HG03571 (cell line): ENCODE measurements at regions not wholly inside any gene's neighbourhood (a gene's known extent, or its start where the extent isn't known, plus 50 kb on each side); places are given as distances from the start of the nearest gene placed in this dataset.

Source experiments
- ATAC-seq: cut with Tn5 transposase; IDR thresholded peaks from one replicate; pipeline ENCODE4 v1.9.1; 2021; ENCODE audit not compliant: unreplicated experiment

DNA sequence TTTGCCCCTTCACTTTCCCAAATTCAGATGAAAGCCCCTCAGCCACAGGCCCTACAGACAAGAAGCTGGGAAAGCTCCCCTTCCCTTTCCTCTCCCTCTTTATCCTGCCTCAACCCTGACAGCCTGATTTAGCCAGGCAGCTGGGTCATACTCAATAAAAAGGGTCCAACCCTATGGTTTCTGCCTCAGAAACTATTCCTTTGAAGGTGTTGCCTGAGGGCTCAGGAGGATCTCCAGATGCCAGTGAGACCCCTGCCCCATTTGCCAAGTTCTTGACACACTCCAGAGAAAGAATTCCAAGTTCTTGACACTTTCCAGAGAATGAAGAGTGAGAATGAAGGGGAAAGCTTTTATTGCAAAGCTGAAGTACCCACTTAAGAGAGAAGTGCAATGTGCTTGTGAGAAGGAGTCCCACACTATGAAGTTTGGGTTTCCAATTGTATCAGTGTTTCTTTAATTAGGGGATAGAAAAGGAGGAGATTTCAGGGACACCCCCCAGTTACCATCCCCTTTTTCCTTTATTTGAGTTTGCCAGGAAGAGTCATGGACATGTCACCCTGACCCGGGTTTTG lies 576.2 kb downstream of the METTL4 start:
- no peak for ATAC-seq

DNA sequence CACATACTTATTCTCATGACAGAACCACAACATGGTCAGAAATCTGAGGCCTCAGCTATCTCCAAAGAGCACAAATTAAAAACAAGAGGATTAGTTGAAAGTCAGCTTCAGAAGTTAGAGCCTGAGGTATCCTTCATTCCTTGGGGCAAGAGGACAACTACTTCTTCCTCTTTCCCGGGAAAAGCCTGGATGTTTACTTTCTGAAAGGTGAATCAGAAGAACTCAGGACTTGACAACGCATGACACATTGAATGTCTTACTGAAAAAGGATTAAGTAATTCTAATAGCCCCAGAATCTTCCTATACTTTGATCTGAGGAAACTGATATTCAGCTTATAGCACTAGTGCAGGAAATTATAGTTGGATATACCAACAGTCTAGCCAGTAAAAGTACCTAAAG lies 573.2 kb downstream of the METTL4 start:
- no peak for ATAC-seq

DNA sequence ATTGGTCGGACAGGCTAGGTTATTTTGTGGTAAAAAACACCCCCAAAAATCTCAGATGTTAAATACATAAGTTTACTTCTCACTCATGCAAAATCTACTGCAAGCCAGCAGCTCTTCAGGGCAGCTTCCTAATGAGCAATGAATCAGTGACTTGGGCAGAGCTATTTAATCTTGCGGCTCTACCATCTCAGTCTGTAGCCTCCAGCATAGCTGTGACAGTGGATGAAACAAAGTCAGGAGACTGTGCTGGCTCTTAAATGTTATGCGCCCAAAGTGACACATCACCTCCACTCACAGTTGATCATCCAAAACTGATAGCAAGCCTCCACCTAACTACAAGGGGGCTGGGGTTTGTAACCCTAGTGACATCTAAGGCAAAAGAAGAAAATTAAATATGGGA lies 571.9 kb downstream of the METTL4 start:
- no peak for ATAC-seq

DNA sequence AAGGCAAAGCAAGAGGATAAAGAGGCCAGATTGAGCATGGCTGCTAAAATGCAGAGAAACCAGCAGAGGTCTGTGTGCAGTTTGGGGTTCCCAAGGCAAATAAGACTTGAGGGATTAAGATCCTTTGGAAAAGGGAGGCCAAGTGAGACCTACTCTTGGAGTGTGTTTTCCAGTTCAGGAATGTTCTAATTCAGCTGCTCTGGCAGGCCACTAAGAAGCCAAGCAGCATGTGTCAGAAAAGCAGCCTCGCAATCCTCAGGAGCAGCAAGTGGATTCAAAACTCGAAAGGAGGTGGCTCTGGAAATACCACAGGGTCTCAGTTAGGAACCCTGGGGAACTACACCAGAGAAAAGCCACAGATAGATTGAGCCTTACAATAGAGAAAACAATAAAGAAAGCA lies 569.2 kb downstream of the METTL4 start:
- ATAC-seq, result no peak

DNA sequence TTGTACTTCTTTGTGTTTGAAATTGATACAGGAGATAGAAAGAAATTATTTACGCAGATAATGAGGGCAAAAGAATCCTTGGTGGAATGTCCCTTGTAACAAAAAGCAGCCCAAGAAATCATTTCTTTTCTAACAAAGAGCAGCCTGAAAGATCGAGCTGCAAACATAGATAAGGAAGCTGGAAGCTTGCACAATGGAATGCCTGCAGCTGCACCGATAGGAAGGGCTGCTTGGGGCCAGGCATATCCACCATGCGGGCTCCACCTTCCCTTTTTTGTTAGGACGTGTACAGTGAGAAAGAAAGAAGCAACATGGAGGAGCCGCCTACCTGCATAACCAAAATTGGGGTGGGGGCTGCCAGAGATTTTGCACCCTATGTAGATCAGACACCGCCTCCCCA lies 568.7 kb downstream of the METTL4 start:
- no peak for ATAC-seq

DNA sequence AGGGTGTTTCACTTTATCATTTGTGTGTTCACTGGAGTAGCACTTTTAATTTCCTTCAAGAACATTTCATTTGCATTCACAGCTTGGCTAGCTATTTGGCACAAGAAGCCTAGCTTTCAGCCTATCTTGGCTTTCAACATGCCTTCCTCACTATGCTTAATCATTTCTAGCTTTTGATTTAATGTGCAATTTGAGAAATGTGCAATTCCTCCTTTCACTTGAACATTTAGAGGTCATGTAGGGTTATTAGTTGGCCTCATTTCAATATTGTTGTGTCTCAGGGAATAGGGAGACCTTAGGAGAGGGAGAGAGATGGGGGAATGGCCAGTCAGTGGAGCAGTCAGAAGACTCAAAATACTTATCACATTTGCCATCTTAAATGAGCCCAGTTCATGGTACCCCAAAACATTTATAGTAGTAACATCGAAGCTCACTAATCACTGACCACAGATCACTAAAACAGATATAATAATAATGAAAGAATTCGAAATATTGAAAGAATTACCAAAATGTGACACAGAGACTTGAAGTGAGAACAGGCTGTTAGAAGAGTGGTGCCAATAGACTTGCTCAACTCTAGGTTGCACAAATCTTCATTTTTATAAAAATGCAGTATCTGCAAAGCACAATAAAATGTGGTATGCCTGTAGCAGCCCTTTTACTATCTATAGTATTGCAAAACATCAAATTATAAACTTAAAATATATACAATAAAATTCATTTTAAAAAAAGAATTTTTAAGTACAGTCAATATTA lies 561.2 kb downstream of the METTL4 start:
- ATAC-seq, result no peak

DNA sequence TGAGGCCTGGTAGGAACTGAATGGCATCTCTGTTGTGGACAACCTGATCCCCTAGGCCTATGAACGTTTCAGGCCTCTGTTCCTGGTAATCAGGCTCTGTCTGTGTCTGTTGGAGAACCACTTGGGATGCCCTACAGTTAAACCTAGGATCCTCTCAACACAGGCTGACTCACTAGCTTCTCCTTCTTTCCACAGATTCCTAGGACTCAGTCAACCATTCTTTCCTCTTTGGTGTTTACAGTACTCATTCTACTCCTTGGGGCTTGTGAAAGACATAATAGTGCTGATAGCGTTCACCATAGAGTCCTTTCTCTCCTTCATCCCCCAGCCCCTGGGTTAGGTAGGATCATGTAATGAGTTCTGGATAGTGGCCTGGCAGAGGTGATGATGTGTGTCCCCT lies 544.3 kb downstream of the METTL4 start:
- no peak for ATAC-seq

DNA sequence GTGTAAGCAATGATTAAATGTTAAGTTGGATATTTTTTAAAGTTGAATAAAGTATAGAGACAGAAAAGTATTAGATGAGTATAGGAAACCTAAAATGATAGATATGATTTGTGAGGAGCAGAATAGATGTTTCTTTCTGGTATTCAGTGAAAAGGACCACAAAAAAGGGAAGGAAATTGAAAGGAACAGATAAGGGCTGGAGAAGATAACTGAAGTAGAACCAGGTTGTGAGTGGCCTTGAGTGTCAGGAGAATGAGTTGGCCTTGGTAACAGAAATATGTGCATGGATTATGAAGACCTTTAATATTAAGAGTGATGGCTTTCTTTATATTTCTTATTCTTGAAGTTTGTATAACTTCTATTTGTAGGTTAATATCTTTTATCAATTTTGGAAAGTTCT lies 543.5 kb downstream of the METTL4 start:
- no peak for ATAC-seq

DNA sequence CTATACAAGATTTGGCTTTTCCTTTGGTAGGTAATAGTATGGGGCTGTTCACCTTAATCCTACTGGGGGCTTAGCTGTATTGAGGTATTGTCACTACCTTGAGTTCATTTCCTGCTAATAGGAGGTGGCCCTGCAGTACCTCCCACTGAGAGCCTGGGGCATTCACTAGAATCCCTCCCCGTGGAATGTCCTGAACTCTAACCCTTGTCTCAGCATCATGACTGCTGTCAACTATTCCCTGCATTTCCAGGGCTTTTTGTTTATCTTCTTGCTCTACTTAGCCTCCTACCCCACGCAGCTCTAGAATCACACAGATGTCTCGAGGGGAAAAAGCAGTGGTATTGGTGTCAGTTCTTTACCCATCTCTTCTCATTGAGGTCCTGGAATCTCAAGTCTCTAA lies 542.3 kb downstream of the METTL4 start:
- no peak for ATAC-seq

DNA sequence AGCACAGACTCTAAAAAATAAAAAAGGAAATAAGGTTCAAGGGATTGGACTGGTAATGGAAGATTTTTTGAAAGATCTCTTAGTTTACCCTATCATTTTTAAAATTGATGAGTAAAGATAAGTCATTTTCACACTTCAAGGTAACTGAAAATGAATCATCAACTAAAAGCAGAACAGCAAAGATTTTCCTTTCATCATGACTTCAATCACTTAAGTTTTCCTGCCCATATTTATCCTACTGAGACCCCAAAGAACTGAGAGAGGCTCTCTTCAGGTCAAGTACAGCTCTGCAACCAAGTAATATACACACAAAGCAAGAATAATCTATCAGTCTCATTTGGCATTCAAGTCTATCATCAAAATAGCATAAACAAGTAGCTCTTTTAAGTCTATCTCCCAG lies 540.7 kb downstream of the METTL4 start:
- no peak for ATAC-seq

DNA sequence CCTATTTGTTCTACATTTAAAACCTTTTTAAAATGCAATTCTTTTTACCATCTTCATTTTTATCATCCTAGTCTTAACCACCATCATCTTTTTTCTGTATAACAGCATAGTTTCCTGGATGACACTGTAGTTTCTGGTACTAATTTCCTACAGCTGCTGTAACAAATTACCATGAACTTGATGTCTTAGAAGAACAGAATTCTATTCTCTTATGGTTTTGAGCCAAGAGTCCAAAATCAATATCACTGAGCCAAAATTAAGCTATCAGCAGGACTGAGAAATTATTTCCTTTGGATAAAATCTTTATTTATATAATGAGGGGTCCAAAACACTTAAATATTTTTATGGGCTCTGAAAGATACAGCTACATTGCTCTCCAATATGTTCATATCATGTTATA lies 539.3 kb downstream of the METTL4 start:
- no peak for ATAC-seq

DNA sequence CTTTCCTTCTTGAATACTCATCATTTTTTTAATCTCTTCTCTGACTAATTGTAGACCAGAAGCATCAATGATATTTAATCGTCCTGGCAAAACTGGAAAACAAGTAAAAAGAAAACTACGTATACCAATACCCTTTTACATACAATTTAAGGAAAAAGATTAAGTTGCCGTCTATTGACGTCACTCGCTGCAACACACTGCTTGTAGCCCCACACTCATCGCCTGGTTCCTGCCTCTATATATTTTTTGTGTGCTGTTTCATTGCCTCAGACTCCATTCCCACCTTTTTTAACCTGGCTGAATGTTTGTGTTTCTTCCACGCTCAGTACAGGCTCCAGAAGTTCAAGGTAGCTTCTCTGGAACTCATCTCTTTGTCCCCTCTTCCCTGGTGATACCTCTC lies 536.2 kb downstream of the METTL4 start:
- ATAC-seq, result no peak

DNA sequence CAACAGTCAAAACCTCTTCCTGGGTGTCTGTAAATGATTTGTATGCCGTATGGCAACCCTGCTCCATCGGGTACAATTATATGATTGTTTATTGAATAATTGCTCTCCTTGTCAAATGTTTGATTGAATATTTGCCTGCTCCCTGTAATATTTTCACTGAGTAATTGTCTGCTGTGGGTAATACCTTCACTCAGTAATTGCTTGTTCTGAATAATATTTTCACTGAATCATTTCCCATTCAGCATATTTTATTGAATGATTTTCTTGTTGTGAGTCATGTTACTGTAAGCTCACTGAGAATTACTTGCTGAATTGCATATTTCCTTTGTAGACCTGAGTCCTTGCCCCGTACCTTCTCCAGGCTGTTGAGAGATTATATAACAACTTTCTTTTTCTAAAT lies 535.2 kb downstream of the METTL4 start:
- no peak for ATAC-seq

DNA sequence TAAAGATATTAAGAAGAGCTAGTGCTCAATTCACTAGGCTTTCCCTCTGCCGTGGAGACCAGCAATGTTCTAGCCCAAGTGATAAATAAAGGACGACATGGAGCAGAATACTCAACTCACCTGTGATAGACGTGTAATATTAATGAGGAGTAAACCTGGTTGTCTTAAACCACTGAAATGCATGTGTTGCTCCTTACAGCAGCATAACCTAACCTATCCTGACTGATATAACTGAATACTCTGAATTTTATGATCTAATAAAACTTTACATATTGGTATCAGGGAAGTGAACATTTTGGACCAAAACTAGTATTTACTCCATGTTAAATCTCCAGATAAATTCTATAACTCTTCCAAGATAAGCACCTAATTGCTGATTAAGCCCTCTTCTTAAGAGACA lies 531.0 kb downstream of the METTL4 start:
- no peak for ATAC-seq

DNA sequence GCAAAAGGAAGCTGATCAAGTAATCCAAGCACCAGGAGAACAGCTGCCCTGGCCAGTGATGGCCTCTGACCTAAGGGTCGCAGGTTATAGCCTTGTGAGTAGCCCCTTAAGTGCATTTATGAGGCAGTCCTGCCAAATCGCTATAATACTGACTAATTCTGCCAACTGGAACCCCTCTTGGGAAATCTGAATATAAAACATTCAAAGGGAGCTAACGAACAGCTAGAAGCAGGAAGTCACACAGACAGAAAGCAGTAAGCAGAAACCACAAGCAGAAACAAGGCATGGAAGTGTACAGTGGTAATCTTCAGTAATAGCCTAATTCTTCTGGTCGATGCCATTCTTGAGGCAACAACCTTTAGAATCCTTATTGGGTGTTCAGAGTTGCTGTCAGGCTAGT lies 521.3 kb downstream of the METTL4 start:
- no peak for ATAC-seq

DNA sequence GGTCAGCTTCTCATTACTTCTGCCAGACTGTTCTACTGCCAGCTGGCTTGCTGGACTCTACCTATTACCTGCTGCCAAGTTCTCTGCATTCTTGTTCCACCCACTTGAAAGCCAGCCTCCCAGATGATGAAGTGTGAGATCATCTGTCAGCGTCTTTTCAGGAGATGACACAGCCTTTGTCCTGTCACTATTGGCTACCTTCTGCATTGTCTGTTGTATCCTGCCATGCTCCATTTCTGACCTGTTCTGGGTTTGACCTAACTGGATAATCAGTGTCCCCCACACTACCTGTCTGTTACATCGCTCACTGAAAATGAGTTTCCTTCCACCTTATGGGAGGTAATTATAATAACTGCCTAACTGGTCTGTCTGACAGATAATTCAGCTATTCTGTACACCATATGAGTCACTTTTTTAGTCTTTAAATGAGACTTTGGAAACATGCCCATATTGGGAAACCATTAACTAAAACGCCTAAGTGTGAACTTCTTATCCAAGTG lies 520.6 kb downstream of the METTL4 start:
- ATAC-seq, result no peak

DNA sequence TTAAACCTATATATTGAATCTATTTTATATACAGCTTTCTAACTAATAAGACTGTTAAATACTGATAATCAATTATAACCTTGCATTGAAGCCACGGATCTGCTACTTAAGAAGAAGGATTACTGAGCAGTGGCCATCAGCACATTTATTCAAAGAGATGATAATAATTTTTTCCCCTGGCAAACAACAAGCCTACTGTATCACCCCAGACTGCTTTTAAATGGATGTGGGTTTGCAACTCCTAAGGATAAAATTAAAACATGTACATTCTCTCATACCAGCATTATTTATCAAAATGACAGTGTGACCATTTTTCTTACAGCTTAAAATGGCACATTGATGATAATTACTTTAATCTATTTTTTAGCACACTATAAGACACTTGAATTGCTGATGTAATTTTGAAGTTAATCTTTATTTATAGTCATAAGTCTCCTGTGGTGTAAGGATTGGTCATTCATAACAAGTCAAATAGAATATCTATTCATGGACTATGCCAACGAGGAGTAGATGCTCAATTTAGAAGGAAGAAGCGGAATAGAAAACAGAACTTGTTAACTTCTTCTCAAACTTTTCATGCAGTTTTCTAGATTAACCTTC lies 517.7 kb downstream of the METTL4 start:
- ATAC-seq, result no peak

DNA sequence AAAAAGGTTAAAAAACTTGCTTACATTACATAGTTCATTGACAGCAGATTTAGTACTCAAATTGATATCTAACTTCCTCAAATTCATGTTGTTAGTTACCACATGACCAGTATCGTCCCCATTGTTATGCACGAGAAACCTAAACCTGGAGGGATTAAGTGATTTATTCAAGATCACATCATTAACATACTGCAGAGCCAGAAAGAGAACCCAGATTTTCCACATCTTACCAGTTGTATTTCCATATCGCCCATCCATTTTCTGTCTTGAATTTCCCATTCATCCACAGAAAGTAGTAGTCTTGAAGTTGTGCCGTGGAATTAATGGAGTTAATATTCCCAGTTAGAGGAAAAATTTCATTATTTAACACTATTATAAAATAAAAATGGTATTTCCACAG lies 512.0 kb downstream of the METTL4 start:
- no peak for ATAC-seq

DNA sequence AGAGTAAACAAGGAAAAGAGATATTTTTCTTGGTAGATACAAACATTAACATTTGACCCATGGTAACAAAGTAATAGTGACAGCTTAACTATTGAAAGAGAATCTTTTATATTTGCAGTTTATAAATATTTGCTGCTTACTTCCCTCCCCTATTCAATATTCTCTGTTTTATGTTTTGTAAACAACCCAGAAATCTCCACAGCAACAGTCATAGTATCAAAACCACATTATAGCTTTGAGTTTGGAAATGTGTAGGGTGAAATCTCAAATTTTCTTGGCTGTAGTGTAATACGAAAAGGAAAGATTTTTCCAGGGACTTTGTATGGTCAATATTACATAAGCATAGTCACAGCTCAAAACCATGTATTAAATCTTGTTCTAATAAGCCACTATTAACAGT lies 511.2 kb downstream of the METTL4 start:
- no peak for ATAC-seq

DNA sequence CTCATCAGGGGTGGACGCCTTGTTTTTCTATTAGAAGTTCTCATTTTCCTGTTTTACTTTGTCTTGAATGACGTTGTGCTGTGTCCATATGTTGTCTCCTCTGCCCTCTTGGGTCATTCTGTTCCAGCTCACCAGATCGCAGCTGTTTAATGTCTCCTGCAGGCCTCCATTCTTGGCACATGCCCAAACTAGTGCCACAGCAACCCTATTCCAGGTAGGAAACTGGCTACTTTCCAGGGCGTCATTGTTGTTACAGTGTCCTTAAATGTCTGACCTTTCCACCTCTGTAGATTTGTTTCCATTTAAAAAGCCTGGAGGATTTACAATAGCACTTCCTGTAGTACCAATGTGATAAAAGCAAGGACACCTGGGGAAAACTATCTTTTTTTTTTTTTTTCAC lies 500.7 kb downstream of the METTL4 start:
- ATAC-seq, result no peak

DNA sequence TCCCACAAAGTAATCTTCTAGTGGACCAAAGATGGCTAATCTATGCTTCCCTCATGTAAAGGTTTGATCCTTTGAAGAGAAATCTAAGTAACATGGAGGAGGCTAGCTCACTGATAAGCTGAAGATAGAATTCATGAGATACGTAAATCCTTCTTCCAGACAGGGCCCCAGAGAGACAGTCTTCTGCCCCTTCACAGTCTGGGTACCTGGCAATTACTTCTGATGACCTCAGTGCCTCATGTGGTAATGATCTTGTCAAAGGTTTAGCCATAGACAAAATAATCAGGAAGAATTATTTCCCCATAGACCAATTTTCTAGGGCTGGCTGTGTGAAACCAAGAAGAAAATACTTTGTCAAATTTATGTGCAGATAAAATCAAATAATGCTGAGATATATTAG lies 495.8 kb downstream of the METTL4 start:
- ATAC-seq, result no peak

DNA sequence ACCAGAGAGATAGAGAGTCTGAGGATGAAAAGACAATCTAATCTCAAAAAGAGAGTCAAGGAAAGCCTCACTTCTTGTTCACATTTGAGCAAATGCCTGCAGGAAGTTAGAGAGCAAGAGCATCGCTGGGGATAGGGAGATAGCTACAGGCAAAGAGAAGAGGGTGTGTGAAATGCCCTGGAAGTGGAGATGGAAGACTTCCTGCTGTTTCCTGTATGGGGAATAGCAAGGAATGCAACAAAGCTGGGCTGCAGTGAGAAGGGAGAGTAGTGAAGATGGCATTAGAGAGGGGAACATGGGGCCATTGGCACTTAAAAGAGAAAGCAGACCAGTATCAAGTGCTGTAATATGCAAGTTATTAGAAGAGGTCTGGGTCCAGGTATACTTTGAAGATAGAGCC lies 488.6 kb downstream of the METTL4 start:
- no peak for ATAC-seq

DNA sequence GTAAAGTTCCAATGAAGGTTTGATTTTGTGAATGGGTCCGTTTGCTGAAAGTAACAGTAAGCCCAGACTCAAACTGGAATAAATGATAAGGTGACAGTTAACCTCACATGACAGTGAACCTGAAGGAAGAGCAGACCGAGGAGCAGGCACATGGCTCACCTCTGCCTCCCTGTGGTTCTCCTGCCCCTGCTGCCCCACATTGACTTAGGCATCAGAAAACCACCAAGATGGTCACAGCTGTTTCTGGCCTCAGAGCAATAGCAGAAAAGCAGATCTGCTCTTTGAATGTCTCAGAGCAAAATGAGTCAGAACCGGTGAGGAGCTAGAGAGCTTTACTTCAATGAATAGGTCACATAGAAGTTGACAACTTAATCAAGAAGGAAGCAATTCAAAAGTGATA lies 487.6 kb downstream of the METTL4 start:
- ATAC-seq, result no peak
